ENCODE measurements at regions not wholly inside any gene's neighbourhood (a gene's known extent, or its start where the extent isn't known, plus 50 kb on each side); places are given as distances from the start of the nearest gene placed in this dataset.

- TF ChIP-seq CTCF (conservative IDR thresholded peaks at IDR 0.05; ENCODE audit: low read depth, low read length): no peak
- TF ChIP-seq EZH2 (IDR thresholded peaks at IDR 0.05; ENCODE audit: borderline replicate concordance, low read depth, low read length, poor library complexity, severe bottlenecking): no peak
Measured at GRCh38 chr4:187715466-187715865, 280.1 kb upstream of the ZFP42 start.

Data from A673 (cell line).